ENCODE measurements at regions not wholly inside any gene's neighbourhood (a gene's known extent, or its start where the extent isn't known, plus 50 kb on each side); places are given as distances from the start of the nearest gene placed in this dataset.
"Not testable (repeated sequence)": the region's sequence is repeated elsewhere in the genome, so short reads cannot be mapped to it uniquely, and the experiment has no call there.

- not testable (repeated sequence) for H3K4me3 Mint-ChIP-seq; H3K27ac Mint-ChIP-seq; ATAC-seq (replicated peaks); DNase-seq; H3K9me3 Mint-ChIP-seq; H3K4me1 Mint-ChIP-seq; H3K36me3 Mint-ChIP-seq
- H3K27me3 Mint-ChIP-seq = peaks cover 17 to 22% of the 10 kb centered on the region in 2 donors
These were observed 115.2 kb downstream of the KBTBD2 start for GRCh38 chr7:32776318-32776717.

DNA sequence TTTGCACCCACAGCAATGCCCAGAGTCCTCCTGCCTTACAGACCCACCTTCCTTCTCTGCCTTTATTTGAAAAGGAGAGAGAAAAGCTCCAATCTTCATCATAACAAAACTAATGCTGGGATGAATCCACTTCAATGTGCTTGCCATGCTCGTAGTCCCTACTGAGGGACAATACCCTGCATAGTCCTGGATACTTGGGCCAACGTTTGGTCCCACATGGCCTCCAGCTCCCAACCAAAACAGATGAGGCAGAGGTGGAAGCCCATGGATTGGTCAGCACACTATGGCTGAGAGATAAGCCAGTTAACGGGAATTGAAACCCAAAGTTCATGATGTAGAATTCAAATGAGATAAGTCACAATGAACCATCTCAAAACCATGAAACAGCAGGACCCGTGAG, 115.8 kb downstream of the KBTBD2 start:
- H3K4me3 Mint-ChIP-seq; H3K9me3 Mint-ChIP-seq; DNase-seq; ATAC-seq (replicated peaks); H3K36me3 Mint-ChIP-seq; H3K4me1 Mint-ChIP-seq; H3K27ac Mint-ChIP-seq: not testable (repeated sequence)
- H3K27me3 Mint-ChIP-seq = peaks cover 19 to 22% of the 10 kb centered on the region in 2 donors

DNA sequence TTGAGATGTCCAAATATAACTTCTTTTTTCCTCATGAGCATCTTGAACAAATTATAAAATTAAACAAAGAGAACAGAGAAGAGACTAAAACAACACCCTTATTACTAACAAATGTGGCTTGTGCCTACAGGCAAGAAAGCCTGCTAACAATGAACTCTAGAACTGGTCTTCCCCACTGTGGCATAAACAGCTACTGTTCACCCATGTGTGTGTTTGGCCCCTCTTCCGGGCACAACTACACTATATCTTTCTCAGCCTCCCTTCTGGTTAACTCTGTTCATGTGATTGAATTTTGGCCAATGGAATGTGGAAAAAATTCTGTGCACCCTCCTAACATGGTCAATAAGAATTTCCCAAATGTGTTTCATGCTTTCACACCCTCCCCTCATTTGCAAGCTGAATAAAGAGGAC, 117.0 kb downstream of the KBTBD2 start:
- Mint-ChIP-seq H3K27ac (no peak overlapping the region), H3K27me3 (peaks cover 19 to 22% of the 10 kb centered on the region in 2 donors), H3K9me3 (no peaks in the 10 kb centered on the region), H3K4me3 (no peak overlapping the region), H3K4me1 (no peaks in the 10 kb centered on the region), H3K36me3 (no peaks in the 10 kb centered on the region)
- ATAC-seq (replicated peaks) (no peak), DNase-seq (no peak)

GRCh38 chr7:32768866-32769510, 122.6 kb downstream of the KBTBD2 start:
- not testable (repeated sequence) for H3K36me3 Mint-ChIP-seq; ATAC-seq (replicated peaks)
- peaks cover 15 to 23% of the 10 kb centered on the region in 2 donors for H3K27me3 Mint-ChIP-seq

DNA sequence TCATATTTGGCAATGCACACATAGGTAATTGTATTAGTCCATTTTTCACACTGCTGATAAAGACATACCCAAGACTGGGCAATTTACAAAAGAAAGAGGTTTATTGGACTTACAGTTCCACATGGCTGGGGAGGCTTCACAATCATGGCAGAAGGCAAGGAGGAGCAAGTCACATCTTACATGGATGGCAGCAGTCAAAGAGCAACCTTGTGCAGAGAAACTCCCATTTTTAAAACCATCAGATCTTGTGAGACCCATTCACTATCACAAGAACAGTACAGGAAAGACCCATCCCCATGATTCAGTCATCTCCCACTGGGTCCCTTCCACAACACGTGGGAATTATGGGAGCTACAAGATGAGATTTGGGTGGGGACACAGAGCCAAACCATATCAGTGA, 123.2 kb downstream of the KBTBD2 start:
- not testable (repeated sequence) for ATAC-seq (replicated peaks); H3K36me3 Mint-ChIP-seq; H3K4me1 Mint-ChIP-seq; H3K4me3 Mint-ChIP-seq; DNase-seq; H3K27ac Mint-ChIP-seq
- Mint-ChIP-seq H3K27me3 (peaks cover 21 to 28% of the 10 kb centered on the region in 2 donors), H3K9me3 (peaks cover 7 to 15% of the 10 kb centered on the region in 2 donors)

More at GRCh38 chr7:32768866-32769510, 122.6 kb downstream of the KBTBD2 start:
- DNase-seq, H3K4me1 Mint-ChIP-seq, H3K4me3 Mint-ChIP-seq, H3K27ac Mint-ChIP-seq: not testable (repeated sequence)
- H3K9me3 Mint-ChIP-seq = peaks cover 7 to 15% of the 10 kb centered on the region in 2 donors

DNA sequence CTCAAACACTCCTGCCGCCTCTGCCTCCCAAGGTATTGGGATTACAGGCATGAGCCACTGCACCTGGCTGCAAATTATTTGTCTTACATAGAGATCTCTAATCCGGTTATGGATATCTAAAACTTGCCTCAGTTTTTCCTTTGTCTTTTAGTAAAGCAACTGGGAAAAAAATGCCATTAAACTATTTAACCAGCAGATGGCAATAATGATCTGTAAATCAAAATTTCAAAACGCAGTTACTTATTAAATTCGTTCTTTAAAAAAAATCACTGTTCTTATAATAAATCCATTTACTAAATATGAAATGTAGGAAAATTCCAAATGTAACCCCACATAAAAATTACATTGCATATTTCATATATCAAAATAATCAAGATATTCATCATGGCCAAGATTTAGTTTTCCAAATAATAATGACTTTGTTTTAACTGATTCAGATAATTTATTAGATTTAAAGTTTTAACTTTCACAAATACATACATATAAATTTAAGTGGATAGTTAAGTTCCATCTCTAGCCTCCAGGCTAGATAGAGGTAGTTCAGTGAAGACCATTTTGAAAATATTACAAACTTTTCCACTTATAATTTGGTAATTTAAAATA, 125.8 kb downstream of the KBTBD2 start:
- H3K36me3 Mint-ChIP-seq; ATAC-seq (replicated peaks); DNase-seq; H3K4me3 Mint-ChIP-seq; H3K27ac Mint-ChIP-seq: not testable (repeated sequence)
- Mint-ChIP-seq H3K4me1 (peaks cover 5 to 23% of the 10 kb centered on the region in 2 donors), H3K9me3 (peaks cover 7 to 15% of the 10 kb centered on the region in 2 donors), H3K27me3 (peaks cover 32 to 35% of the 10 kb centered on the region in 2 donors)

- peaks cover 35 to 37% of the 10 kb centered on the region in 2 donors for H3K27me3 Mint-ChIP-seq
- DNase-seq = no peak
These were observed 126.4 kb downstream of the KBTBD2 start for GRCh38 chr7:32765185-32765584.

GRCh38 chr7:32762925-32763293, 128.7 kb downstream of the KBTBD2 start:
- peak overlapping the region; percentile 80 to 88 for H3K4me3 Mint-ChIP-seq
- H3K27me3 Mint-ChIP-seq = peaks cover 34 to 35% of the 10 kb centered on the region in 2 donors
- H3K27ac Mint-ChIP-seq = no peak overlapping the region

More at GRCh38 chr7:32765185-32765584, 126.4 kb downstream of the KBTBD2 start:
- Mint-ChIP-seq H3K9me3 (peaks cover 7 to 15% of the 10 kb centered on the region in 2 donors), H3K4me1 (peaks cover 5 to 23% of the 10 kb centered on the region in 2 donors), H3K4me3 (no peak overlapping the region), H3K27ac (no peak overlapping the region), H3K36me3 (peaks cover 9 to 10% of the 10 kb centered on the region in 2 donors)
- no peak for ATAC-seq (replicated peaks)

DNA sequence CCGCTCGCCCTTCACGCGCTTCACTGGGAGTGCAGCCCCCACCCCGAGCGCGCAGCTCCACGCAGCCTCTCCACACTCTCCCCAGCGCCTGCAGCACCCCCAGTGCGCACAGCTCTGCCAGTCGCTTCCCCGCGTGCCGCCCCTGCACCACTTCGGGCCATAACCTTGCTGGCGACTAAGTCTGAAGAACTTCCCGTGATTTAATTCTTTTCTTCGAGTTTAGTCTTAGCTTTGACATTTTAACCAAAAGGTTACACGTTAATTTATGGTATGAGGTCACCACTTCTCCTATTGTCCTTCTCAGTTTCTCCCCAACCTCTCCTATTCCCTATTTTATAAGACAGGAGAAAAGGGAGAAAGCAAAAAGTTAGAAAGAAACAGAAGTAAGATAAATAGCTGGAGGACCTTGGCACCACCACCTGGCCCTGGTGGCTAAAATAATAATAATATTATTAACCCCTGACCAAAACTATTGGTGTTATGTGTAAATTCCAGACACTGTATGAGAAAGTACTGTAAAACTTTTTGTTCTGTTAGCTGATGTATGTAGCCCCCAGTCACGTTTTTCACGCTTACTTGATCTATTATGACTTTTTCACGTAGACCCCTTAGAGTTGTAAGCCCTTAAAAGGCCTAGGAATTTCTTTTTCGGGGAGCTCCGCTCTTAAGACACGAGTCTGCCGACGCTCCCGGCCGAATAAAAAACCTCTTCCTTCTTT, 129.2 kb downstream of the KBTBD2 start:
- not testable (repeated sequence) for DNase-seq, H3K36me3 Mint-ChIP-seq, H3K9me3 Mint-ChIP-seq
- peak; percentile 33 to 50 for ATAC-seq (replicated peaks)
- Mint-ChIP-seq H3K4me3 (peak overlapping the region; percentile 80 to 88), H3K27me3 (peaks cover 34 to 35% of the 10 kb centered on the region in 2 donors), H3K4me1 (peaks cover 5 to 23% of the 10 kb centered on the region in 2 donors), H3K27ac (peak overlapping the region; percentile 84)

More at GRCh38 chr7:32762925-32763293, 128.7 kb downstream of the KBTBD2 start:
- Mint-ChIP-seq H3K4me1 (peaks cover 5 to 23% of the 10 kb centered on the region in 2 donors), H3K36me3 (peaks cover 3% of the 10 kb centered on the region in 2 donors), H3K9me3 (peaks cover 0 to 3% of the 10 kb centered on the region in 2 donors)
- DNase-seq (no peak), ATAC-seq (replicated peaks) (peak in 1 of 2 donors; percentile 27)

GRCh38 chr7:32761451-32762205, 129.9 kb downstream of the KBTBD2 start:
- peak overlapping the region; percentile 84 for H3K27ac Mint-ChIP-seq
- DNase-seq (no peak), ATAC-seq (replicated peaks) (peak; percentile 46 to 47)

DNA sequence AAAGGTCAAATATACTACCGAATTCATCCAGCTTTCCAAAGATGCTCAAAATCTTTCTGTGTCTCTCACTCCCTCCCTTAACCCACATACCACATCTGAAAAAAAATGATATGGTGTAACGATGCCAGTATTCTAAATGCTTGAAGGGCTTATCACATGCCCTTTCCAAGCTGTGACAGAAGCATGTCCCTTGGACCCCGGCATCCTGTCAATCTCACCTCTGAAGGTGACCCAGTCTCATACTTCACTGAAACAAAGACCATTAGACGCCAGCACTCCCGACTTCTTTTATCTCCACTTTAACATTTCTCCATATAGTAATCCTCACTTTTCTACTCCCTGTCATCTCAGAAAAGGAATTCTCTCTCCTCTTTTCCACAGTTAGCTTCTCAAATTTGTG, 130.8 kb downstream of the KBTBD2 start:
- not testable (repeated sequence) for H3K9me3 Mint-ChIP-seq; H3K4me3 Mint-ChIP-seq; H3K36me3 Mint-ChIP-seq; H3K27ac Mint-ChIP-seq; DNase-seq; ATAC-seq (replicated peaks)
- Mint-ChIP-seq H3K4me1 (peaks cover 5 to 23% of the 10 kb centered on the region in 2 donors), H3K27me3 (peaks cover 34 to 35% of the 10 kb centered on the region in 2 donors)

More at GRCh38 chr7:32761451-32762205, 129.9 kb downstream of the KBTBD2 start:
- no peaks in the 10 kb centered on the region for H3K9me3 Mint-ChIP-seq
- H3K4me3 Mint-ChIP-seq = peak overlapping the region; percentile 80 to 88
- H3K4me1 Mint-ChIP-seq = peaks cover 5 to 23% of the 10 kb centered on the region in 2 donors
- H3K36me3 Mint-ChIP-seq = peaks cover 0 to 3% of the 10 kb centered on the region in 2 donors
- H3K27me3 Mint-ChIP-seq = peaks cover 34 to 35% of the 10 kb centered on the region in 2 donors

GRCh38 chr7:32759859-32760258, 131.7 kb downstream of the KBTBD2 start:
- not testable (repeated sequence) for ATAC-seq (replicated peaks); H3K36me3 Mint-ChIP-seq; H3K27ac Mint-ChIP-seq; H3K4me3 Mint-ChIP-seq; DNase-seq; H3K9me3 Mint-ChIP-seq
- peaks cover 34 to 35% of the 10 kb centered on the region in 2 donors for H3K27me3 Mint-ChIP-seq
- H3K4me1 Mint-ChIP-seq = peaks cover 5 to 23% of the 10 kb centered on the region in 2 donors

DNA sequence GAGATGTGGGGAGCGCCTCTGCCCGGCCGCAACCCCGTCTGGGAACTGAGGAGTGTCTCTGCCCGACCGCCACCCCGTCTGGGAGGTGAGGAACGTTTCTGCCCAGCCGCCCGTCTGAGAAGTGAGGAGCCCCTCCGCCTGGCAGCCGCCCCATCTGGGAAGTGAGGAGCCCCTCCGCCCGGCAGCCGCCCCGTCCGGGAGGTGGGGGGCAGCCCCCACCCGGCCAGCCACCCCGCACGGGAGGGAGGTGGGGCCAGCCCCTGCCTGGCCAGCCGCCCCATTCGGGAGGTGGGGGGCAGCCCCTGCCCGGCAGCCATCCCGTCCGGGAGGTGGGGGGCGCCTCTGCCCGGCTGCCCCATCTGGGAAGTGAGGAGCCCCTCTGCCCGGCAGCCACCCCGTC, 137.7 kb downstream of the KBTBD2 start:
- not testable (repeated sequence) for H3K4me1 Mint-ChIP-seq; ATAC-seq (replicated peaks); H3K9me3 Mint-ChIP-seq; H3K27me3 Mint-ChIP-seq; H3K36me3 Mint-ChIP-seq; H3K27ac Mint-ChIP-seq; DNase-seq; H3K4me3 Mint-ChIP-seq

DNA sequence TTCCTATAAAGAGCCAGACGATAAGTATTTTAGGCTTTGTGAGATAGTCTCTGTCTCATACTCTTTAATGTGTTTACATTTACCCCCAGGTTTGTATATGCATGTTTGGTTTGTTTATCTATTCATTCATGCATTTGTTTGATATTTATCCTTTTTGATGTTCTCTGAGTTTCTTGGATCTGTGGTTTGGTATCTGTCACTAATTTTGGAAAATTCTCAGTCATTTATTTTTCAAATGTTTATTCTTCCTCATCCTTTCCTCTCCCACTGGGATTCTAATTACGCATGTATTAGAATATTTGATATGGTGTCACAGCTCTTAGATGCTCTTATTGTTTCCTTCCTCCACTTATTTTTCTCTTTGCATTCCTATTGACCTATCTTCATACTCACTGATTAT, 143.2 kb downstream of the KBTBD2 start:
- DNase-seq; H3K36me3 Mint-ChIP-seq; H3K9me3 Mint-ChIP-seq; H3K27ac Mint-ChIP-seq; H3K4me1 Mint-ChIP-seq; H3K4me3 Mint-ChIP-seq; ATAC-seq (replicated peaks); H3K27me3 Mint-ChIP-seq: not testable (repeated sequence)
